Activated CD4-positive, alpha-beta T cell treated with anti-CD3 and anti-CD28 coated beads, Interleukin-2, amount 10 ng/mL, durations not matched to agents 24 days and 14 days (primary cell): ENCODE measurements at regions not wholly inside any gene's neighbourhood (a gene's known extent, or its start where the extent isn't known, plus 50 kb on each side); places are given as distances from the start of the nearest gene placed in this dataset.

Experiments
- DNase-seq: peaks from one replicate; pipeline ENCODE4 v3.0.0; 2022
- H3K27ac Mint-ChIP-seq: one replicate; pipeline ENCODE4 v1.8.0; 2022; ENCODE audit warnings: mild to moderate bottlenecking, mixed read lengths
- H3K27me3 Mint-ChIP-seq: one replicate; pipeline ENCODE4 v1.8.0; 2022; ENCODE audit warnings: mixed read lengths
- H3K36me3 Mint-ChIP-seq: one replicate; pipeline ENCODE4 v1.8.0; 2022; ENCODE audit warnings: low read depth, mild to moderate bottlenecking, mixed read lengths
- H3K4me1 Mint-ChIP-seq: one replicate; pipeline ENCODE4 v1.8.0; 2021; ENCODE audit warnings: mixed read lengths
- H3K4me3 Mint-ChIP-seq: one replicate; pipeline ENCODE4 v1.8.0; 2022; ENCODE audit warnings: mild to moderate bottlenecking, moderate library complexity, mixed read lengths
- H3K9me3 Mint-ChIP-seq: one replicate; pipeline ENCODE4 v1.8.0; 2021; ENCODE audit warnings: mixed read lengths
- intact Hi-C: fragments of 100-400 bp; cut with micrococcal nuclease; formaldehyde crosslinking; loops from one replicate; pipeline ENCODE4 v1.15.1; 2023

- intact Hi-C loops = no loop called here
- DNase-seq = no peak
- Mint-ChIP-seq H3K27me3 (no peaks in the 10 kb centered on the region), H3K27ac (no peak overlapping the region), H3K9me3 (no peaks in the 10 kb centered on the region), H3K4me1 (no peaks in the 10 kb centered on the region), H3K4me3 (no peak overlapping the region), H3K36me3 (no peaks in the 10 kb centered on the region)
Measured at GRCh38 chr1:178020968-178021640, 51.2 kb upstream of the SEC16B start.

GRCh38 chr1:178021950-178022349 is 52.1 kb upstream of the SEC16B start:
- no peak for DNase-seq
- H3K36me3 Mint-ChIP-seq = no peaks in the 10 kb centered on the region

GRCh38 chr1:178023181-178023618 is 53.3 kb upstream of the SEC16B start:
- no peak for DNase-seq
- no peaks in the 10 kb centered on the region for H3K9me3 Mint-ChIP-seq
- no peak overlapping the region for H3K27ac Mint-ChIP-seq
- no peak overlapping the region for H3K4me3 Mint-ChIP-seq
- H3K4me1 Mint-ChIP-seq = no peaks in the 10 kb centered on the region
- no peaks in the 10 kb centered on the region for H3K36me3 Mint-ChIP-seq
- intact Hi-C loops = no loop called here
- H3K27me3 Mint-ChIP-seq = no peaks in the 10 kb centered on the region

More at GRCh38 chr1:178021950-178022349, 52.1 kb upstream of the SEC16B start:
- H3K27me3 Mint-ChIP-seq = no peaks in the 10 kb centered on the region
- no peaks in the 10 kb centered on the region for H3K4me1 Mint-ChIP-seq
- no peaks in the 10 kb centered on the region for H3K9me3 Mint-ChIP-seq
- H3K27ac Mint-ChIP-seq = no peak overlapping the region
- intact Hi-C loops = no loop called here
- H3K4me3 Mint-ChIP-seq = no peak overlapping the region

- H3K27me3 Mint-ChIP-seq = no peaks in the 10 kb centered on the region
- no peak for DNase-seq
- H3K4me1 Mint-ChIP-seq = no peaks in the 10 kb centered on the region
- H3K36me3 Mint-ChIP-seq = no peaks in the 10 kb centered on the region
- no peak overlapping the region for H3K4me3 Mint-ChIP-seq
- intact Hi-C loops = no loop called here
- no peaks in the 10 kb centered on the region for H3K9me3 Mint-ChIP-seq
- no peak overlapping the region for H3K27ac Mint-ChIP-seq
Measured at GRCh38 chr1:178024504-178024903, 54.6 kb upstream of the SEC16B start.

- Mint-ChIP-seq H3K27ac (no peak overlapping the region), H3K9me3 (no peaks in the 10 kb centered on the region), H3K27me3 (no peaks in the 10 kb centered on the region), H3K4me1 (no peaks in the 10 kb centered on the region), H3K4me3 (no peak overlapping the region), H3K36me3 (no peaks in the 10 kb centered on the region)
- intact Hi-C loops = no loop called here
- no peak for DNase-seq
Measured at GRCh38 chr1:178025613-178026356, 55.9 kb upstream of the SEC16B start.

- Mint-ChIP-seq H3K27ac (no peak overlapping the region), H3K4me3 (no peak overlapping the region), H3K36me3 (no peaks in the 10 kb centered on the region), H3K27me3 (no peaks in the 10 kb centered on the region), H3K4me1 (no peaks in the 10 kb centered on the region), H3K9me3 (no peaks in the 10 kb centered on the region)
- intact Hi-C loops = no loop called here
- no peak for DNase-seq
Measured at GRCh38 chr1:178028841-178029481, 59.1 kb upstream of the SEC16B start.

GRCh38 chr1:178030467-178030866 is 60.6 kb upstream of the SEC16B start:
- Mint-ChIP-seq H3K9me3 (no peaks in the 10 kb centered on the region), H3K36me3 (no peaks in the 10 kb centered on the region), H3K27ac (no peak overlapping the region), H3K27me3 (no peaks in the 10 kb centered on the region), H3K4me1 (no peaks in the 10 kb centered on the region), H3K4me3 (no peak overlapping the region)
- intact Hi-C loops = no loop called here
- DNase-seq = no peak

- intact Hi-C loops = no loop called here
- Mint-ChIP-seq H3K27me3 (peaks cover 2% of the 10 kb centered on the region), H3K4me3 (no peak overlapping the region), H3K36me3 (no peaks in the 10 kb centered on the region), H3K27ac (no peak overlapping the region), H3K4me1 (no peaks in the 10 kb centered on the region), H3K9me3 (no peaks in the 10 kb centered on the region)
- peak; percentile 69 for DNase-seq
Measured at GRCh38 chr1:178031856-178032320, 62.0 kb upstream of the RASAL2 start.

GRCh38 chr1:178033019-178033418 is 60.9 kb upstream of the RASAL2 start:
- Mint-ChIP-seq H3K4me1 (no peaks in the 10 kb centered on the region), H3K4me3 (no peak overlapping the region), H3K27me3 (peaks cover 4% of the 10 kb centered on the region), H3K27ac (no peak overlapping the region), H3K36me3 (no peaks in the 10 kb centered on the region), H3K9me3 (no peaks in the 10 kb centered on the region)
- DNase-seq = no peak
- intact Hi-C loops = no loop called here

- H3K27ac Mint-ChIP-seq = no peak overlapping the region
- no peaks in the 10 kb centered on the region for H3K36me3 Mint-ChIP-seq
- H3K4me3 Mint-ChIP-seq = no peak overlapping the region
- no peak for DNase-seq
- H3K9me3 Mint-ChIP-seq = no peaks in the 10 kb centered on the region
- H3K4me1 Mint-ChIP-seq = no peaks in the 10 kb centered on the region
- peaks cover 4% of the 10 kb centered on the region for H3K27me3 Mint-ChIP-seq
- intact Hi-C loops = no loop called here
Measured at GRCh38 chr1:178034676-178035075, 59.2 kb upstream of the RASAL2 start.

GRCh38 chr1:178036090-178036489 is 57.8 kb upstream of the RASAL2 start:
- Mint-ChIP-seq H3K4me1 (no peaks in the 10 kb centered on the region), H3K4me3 (no peak overlapping the region), H3K36me3 (no peaks in the 10 kb centered on the region), H3K27me3 (peaks cover 4% of the 10 kb centered on the region), H3K27ac (no peak overlapping the region), H3K9me3 (no peaks in the 10 kb centered on the region)
- no peak for DNase-seq
- intact Hi-C loops = no loop called here

GRCh38 chr1:178037510-178038253 is 56.2 kb upstream of the RASAL2 start:
- Mint-ChIP-seq H3K4me1 (no peaks in the 10 kb centered on the region), H3K36me3 (no peaks in the 10 kb centered on the region), H3K9me3 (no peaks in the 10 kb centered on the region), H3K27ac (no peak overlapping the region), H3K27me3 (peaks cover 4% of the 10 kb centered on the region), H3K4me3 (no peak overlapping the region)
- no peak for DNase-seq
- intact Hi-C loops = no loop called here

- H3K27ac Mint-ChIP-seq = no peak overlapping the region
- H3K4me3 Mint-ChIP-seq = no peak overlapping the region
- H3K9me3 Mint-ChIP-seq = no peaks in the 10 kb centered on the region
- DNase-seq = no peak
- intact Hi-C loops = no loop called here
- peaks cover 4% of the 10 kb centered on the region for H3K27me3 Mint-ChIP-seq
- H3K4me1 Mint-ChIP-seq = no peaks in the 10 kb centered on the region
- no peaks in the 10 kb centered on the region for H3K36me3 Mint-ChIP-seq
Measured at GRCh38 chr1:178038372-178038771, 55.5 kb upstream of the RASAL2 start.

- intact Hi-C loops = no loop called here
- Mint-ChIP-seq H3K27me3 (peaks cover 4% of the 10 kb centered on the region), H3K9me3 (no peaks in the 10 kb centered on the region), H3K4me1 (no peaks in the 10 kb centered on the region), H3K27ac (no peak overlapping the region), H3K4me3 (no peak overlapping the region), H3K36me3 (no peaks in the 10 kb centered on the region)
- no peak for DNase-seq
Measured at GRCh38 chr1:178039891-178040290, 54.0 kb upstream of the RASAL2 start.
